SK-N-SH (cell line): ENCODE measurements at regions not wholly inside any gene's neighbourhood (a gene's known extent, or its start where the extent isn't known, plus 50 kb on each side); places are given as distances from the start of the nearest gene placed in this dataset.

Source experiments
- CTCF ChIP-seq: fragments of 200-600 bp; sonication (generic); IDR thresholded peaks from 2 replicates; pipeline ENCODE4 v1.6.1; 2017; ENCODE audit warnings: antibody characterized with exemption, mild to moderate bottlenecking, moderate library complexity
- EZH2phosphoT487 ChIP-seq: fragments of 200-600 bp; sonication (generic); IDR thresholded peaks from 2 replicates; pipeline ENCODE4 v1.6.1; 2017; ENCODE audit warnings: low read depth, mixed run types, mild to moderate bottlenecking, antibody characterized with exemption, moderate library complexity, borderline replicate concordance
- FOSL2 ChIP-seq: IDR thresholded peaks from 2 replicates; pipeline ENCODE4 v1.4.0; 2012; ENCODE audit warnings: low read depth, mild to moderate bottlenecking, moderate library complexity, borderline replicate concordance
- IRF3 ChIP-seq: fragments of 150-350 bp; IDR thresholded peaks from 2 replicates; pipeline ENCODE4 v1.6.1; 2016; ENCODE audit warnings: mild to moderate bottlenecking, low read depth, low read length
- MAX ChIP-seq: IDR thresholded peaks from 2 replicates; pipeline ENCODE4 v1.4.0; 2012; ENCODE audit warnings: low read depth
- POLR2AphosphoS5 ChIP-seq: IDR thresholded peaks from 2 replicates; pipeline ENCODE4 v1.6.1; 2012; ENCODE audit warnings: low read depth, low read length
- REST ChIP-seq: IDR thresholded peaks from 2 replicates; pipeline ENCODE4 v1.6.1; 2012; ENCODE audit warnings: mild to moderate bottlenecking, low read depth, low read length, moderate library complexity
- SIN3A ChIP-seq: IDR thresholded peaks from 2 replicates; pipeline ENCODE4 v1.6.1; 2012; ENCODE audit warnings: low read depth, mild to moderate bottlenecking, low read length, moderate library complexity, borderline replicate concordance

GRCh38 chr4:74631338-74631737 lies 163.0 kb downstream of the BTC start:
- TF ChIP-seq CTCF (no peak), EZH2phosphoT487 (no peak), FOSL2 (no peak), SIN3A (no peak), IRF3 (no peak), MAX (no peak), REST (no peak), POLR2AphosphoS5 (no peak)
